HepG2 (cell line): ENCODE measurements at regions not wholly inside any gene's neighbourhood (a gene's known extent, or its start where the extent isn't known, plus 50 kb on each side); places are given as distances from the start of the nearest gene placed in this dataset.

Experiments
- ATAC-seq: fragments of 200-7000 bp; cut with Tn5 transposase; 3 replicates; pipeline ENCODE4 v1.9.1; 2020; ENCODE audit warnings: mild to moderate bottlenecking, moderate library complexity
- BruUV-seq: library from RNA; stranded (reverse); fragments of 400-500 nt; replicated peaks from 2 replicates; lab custom pipeline; 2021; lab: Mats Ljungman, UMichigan
- CTCF ChIA-PET: fragments of 300-600 bp; formaldehyde crosslinking; extraction: SDS; loops from one replicate; lab custom pipeline; 2021; ENCODE audit warnings: low total read pairs, inconsistent platforms, low intra/inter-chr PET ratio; lab: Yijun Ruan, JAX
- POLR2A ChIA-PET: fragments of 350-600 bp; sonication (Branson Sonifier 250); formaldehyde crosslinking; loops from one replicate; lab custom pipeline; 2020; ENCODE audit warnings: antibody characterized with exemption, inconsistent platforms; lab: Yijun Ruan, JAX
- DNase-seq: peaks from one replicate; pipeline ENCODE4 v3.0.0-alpha.2; 2015; ENCODE audit warnings: low spot score
- FAIRE-seq: peaks from 3 replicates; lab custom pipeline; 2011; peaks lifted over from hg19 to GRCh38; lab: Jason Lieb, UNC
- H2AFZ ChIP-seq: one replicate; pipeline ENCODE4 v1.6.1; 2011; ENCODE audit warnings: low read length, inconsistent platforms
- H3K27ac ChIP-seq: fragments of 300-600 bp; 3 replicates; pipeline ENCODE4 v1.8.0; 2011; ENCODE audit warnings: mixed run types, mild to moderate bottlenecking, mixed read lengths, low read length, inconsistent platforms; ENCODE audit not compliant: insufficient read depth; ENCODE audit errors: extremely low read length
- H3K27me3 ChIP-seq, 2 experiments: fragments of 200-600 bp in 1 of 2; 2 replicates in 1 of 2; 3 replicates in 1 of 2; pipeline versions ENCODE4 v1.6.0 to v1.8.0; 2011; ENCODE audit warnings: low read length in 2 of 2, mild to moderate bottlenecking in 2 of 2, moderate library complexity in 2 of 2, inconsistent platforms in 1 of 2; ENCODE audit not compliant: insufficient read depth in 2 of 2, control insufficient read depth in 1 of 2
- H3K36me3 ChIP-seq, 2 experiments: fragments of 200-600 bp in 1 of 2; replicated peaks in 1 of 2; 2 replicates in 1 of 2; 3 replicates in 1 of 2; pipeline versions ENCODE4 v1.5.1 to v1.8.0; 2011; ENCODE audit warnings: low read length in 2 of 2, inconsistent platforms in 1 of 2; ENCODE audit not compliant: insufficient read depth in 2 of 2, control insufficient read depth in 1 of 2
- H3K4me1 ChIP-seq: 2 replicates; pipeline ENCODE4 v1.5.1; 2012; ENCODE audit warnings: low read length, inconsistent platforms; ENCODE audit not compliant: insufficient read depth
- H3K4me2 ChIP-seq: 2 replicates; pipeline ENCODE4 v1.6.0; 2011; ENCODE audit warnings: low read depth, low read length, inconsistent platforms
- H3K4me3 ChIP-seq, 3 experiments: fragments of 200-600 bp in 1 of 3; sonication (generic), shearing (Covaris generic) in 1 of 3; replicated peaks in 1 of 3; 2 replicates each; pipeline ENCODE4 v1.5.1; 2011 to 2016; ENCODE audit warnings: low read length in 3 of 3, inconsistent platforms in 2 of 3, low read depth in 2 of 3, mild to moderate bottlenecking in 2 of 3, control low read depth in 1 of 3, mixed read lengths in 1 of 3; ENCODE audit not compliant: insufficient read depth in 1 of 3
- H3K79me2 ChIP-seq: one replicate; pipeline ENCODE4 v1.6.1; 2011; ENCODE audit warnings: low read length, inconsistent platforms; ENCODE audit not compliant: insufficient read depth
- H3K9ac ChIP-seq: 2 replicates; pipeline ENCODE4 v1.6.0; 2011; ENCODE audit warnings: mild to moderate bottlenecking, low read depth, low read length, inconsistent platforms; ENCODE audit not compliant: insufficient read depth
- H3K9me3 ChIP-seq: 2 replicates; pipeline ENCODE4 v1.5.1; 2012; ENCODE audit warnings: mild to moderate bottlenecking, low read length
- H4K20me1 ChIP-seq: 2 replicates; pipeline ENCODE4 v1.6.0; 2011; ENCODE audit warnings: inconsistent platforms, mild to moderate bottlenecking, low read length, moderate library complexity; ENCODE audit not compliant: insufficient read depth
- CEBPG ChIP-seq: IDR thresholded peaks from 2 replicates; pipeline ENCODE4 v1.6.1; 2016
- MAFF ChIP-seq: IDR thresholded peaks from 2 replicates; pipeline ENCODE4 v1.6.1; 2011; ENCODE audit warnings: low read depth, low read length, improper control_type of control experiment
- MAFK ChIP-seq, 2 experiments: IDR thresholded peaks in 1 of 2; conservative IDR thresholded peaks in 1 of 2; 2 replicates each; pipeline ENCODE4 v1.6.1; 2011; ENCODE audit warnings: improper control_type of control experiment in 2 of 2, low read length in 2 of 2
- RFX5 ChIP-seq: IDR thresholded peaks from 2 replicates; pipeline ENCODE4 v1.6.1; 2011; ENCODE audit warnings: low read depth, low read length, improper control_type of control experiment
- ZGPAT ChIP-seq: IDR thresholded peaks from 2 replicates; pipeline ENCODE4 v1.6.1; 2016; ENCODE audit warnings: mild to moderate bottlenecking
- ZNF75D ChIP-seq: sonication (generic); formaldehyde crosslinking; IDR thresholded peaks from 2 replicates; pipeline ENCODE4 v1.8.1; 2023; ENCODE audit warnings: missing genetic modification reagents, mild to moderate bottlenecking, borderline replicate concordance
- ZNF768 ChIP-seq: sonication (generic); formaldehyde crosslinking; IDR thresholded peaks from 2 replicates; pipeline ENCODE4 v1.4.0; 2020; ENCODE audit warnings: missing genetic modification reagents
- ZSCAN25 ChIP-seq: sonication (generic); formaldehyde crosslinking; IDR thresholded peaks from 2 replicates; pipeline ENCODE4 v1.8.0; 2022; ENCODE audit warnings: mild to moderate bottlenecking, missing genetic modification reagents
- WGBS: methylation state at CpG from one replicate; pipeline ENCODE4 v1.1.6; 2017; ENCODE audit warnings: low lambda C conversion rate; 5-methylcytosine and 5-hydroxymethylcytosine counted together
- in situ Hi-C: cut with HindIII; loops from 2 replicates; pipeline ENCODE4 v1.10.0; 2017; ENCODE audit warnings: low pct_unique_long_range_greater_than_20kb; ENCODE audit not compliant: extremely low pct_ligation_motif_present
- intact Hi-C: fragments of 100-400 bp; cut with micrococcal nuclease; formaldehyde crosslinking; loops from one replicate; pipeline ENCODE4 v1.10.0; 2022; ENCODE audit not compliant: unreplicated experiment
- TF ChIP-seq, protein P1 (sequence below): sonication (generic); formaldehyde crosslinking; IDR thresholded peaks from 2 replicates; pipeline ENCODE4 v1.5.0; 2020; ENCODE audit warnings: mild to moderate bottlenecking, missing genetic modification reagents, borderline replicate concordance

- no peaks in the 10 kb centered on the region for H4K20me1 ChIP-seq
- H3K36me3 ChIP-seq: no peaks in the 10 kb centered on the region
- no peak overlapping the region for H3K4me2 ChIP-seq
- no peaks in the 10 kb centered on the region for H3K79me2 ChIP-seq
- CTCF ChIA-PET: no interaction called here
- no peak overlapping the region for H2AFZ ChIP-seq
- intact Hi-C loops (no loop called here), in situ Hi-C loops (no loop called here)
- H3K27ac ChIP-seq: no peak overlapping the region
- no peaks in the 10 kb centered on the region for H3K9me3 ChIP-seq
- H3K4me1 ChIP-seq: peaks cover 10% of the 10 kb centered on the region
- no peak for ATAC-seq
- TF ChIP-seq ZNF75D (CRISPR knock-in tag): no peak
- TF ChIP-seq, protein P1, sequence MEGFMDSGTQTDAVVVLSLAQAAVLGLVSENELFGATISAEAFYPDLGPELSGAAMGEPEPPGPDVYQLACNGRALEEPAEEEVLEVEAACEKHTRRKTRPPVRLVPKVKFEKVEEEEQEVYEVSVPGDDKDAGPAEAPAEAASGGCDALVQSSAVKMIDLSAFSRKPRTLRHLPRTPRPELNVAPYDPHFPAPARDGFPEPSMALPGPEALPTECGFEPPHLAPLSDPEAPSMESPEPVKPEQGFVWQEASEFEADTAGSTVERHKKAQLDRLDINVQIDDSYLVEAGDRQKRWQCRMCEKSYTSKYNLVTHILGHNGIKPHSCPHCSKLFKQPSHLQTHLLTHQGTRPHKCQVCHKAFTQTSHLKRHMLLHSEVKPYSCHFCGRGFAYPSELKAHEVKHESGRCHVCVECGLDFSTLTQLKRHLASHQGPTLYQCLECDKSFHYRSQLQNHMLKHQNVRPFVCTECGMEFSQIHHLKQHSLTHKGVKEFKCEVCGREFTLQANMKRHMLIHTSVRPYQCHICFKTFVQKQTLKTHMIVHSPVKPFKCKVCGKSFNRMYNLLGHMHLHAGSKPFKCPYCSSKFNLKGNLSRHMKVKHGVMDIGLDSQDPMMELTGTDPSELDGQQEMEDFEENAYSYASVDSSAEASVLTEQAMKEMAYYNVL (CRISPR knock-in tag): no peak
- no peak for TF ChIP-seq CEBPG (CRISPR knock-in tag)
- TF ChIP-seq ZSCAN25 (CRISPR knock-in tag): no peak
- no peak for TF ChIP-seq RFX5
- FAIRE-seq: no peak
- 0 out of 5 replicates have a peak, but pooled peaks cover 0 to 3% of the 10 kb centered on the region in 2 experiments for H3K27me3 ChIP-seq
- no TSS peak for BruUV-seq
- H3K4me3 ChIP-seq: no peak overlapping the region
- no peak for DNase-seq
- 0% methylated on average over 2 of the region's 2 CpGs for whole genome bisulfite sequencing
- POLR2A ChIA-PET: no interaction called here
- no peak overlapping the region for H3K9ac ChIP-seq
These were observed 62.5 kb upstream of the PALS2 start for GRCh38 chr7:24510759-24511158.

DNA sequence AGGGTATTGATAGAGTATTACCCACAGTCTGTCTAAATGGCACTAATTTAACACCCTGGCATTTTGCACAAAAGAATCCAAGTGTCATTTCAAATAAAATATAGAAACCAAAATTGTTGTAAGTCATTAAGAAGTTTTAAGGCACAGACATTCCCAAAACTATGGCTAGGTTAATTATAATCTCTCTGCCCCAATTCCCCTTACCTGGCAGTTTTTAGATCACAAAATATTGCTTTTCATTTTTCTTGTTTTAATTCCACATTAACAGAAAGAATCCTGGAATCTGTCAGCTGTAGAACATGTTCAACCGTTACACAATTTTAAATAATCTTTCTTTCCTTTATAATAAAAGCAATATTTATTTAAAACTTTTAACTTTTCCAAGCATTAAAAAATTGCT, 56.1 kb upstream of the PALS2 start:
- H3K4me3 ChIP-seq: no peak overlapping the region
- in situ Hi-C loops (no loop called here), intact Hi-C loops (no loop called here)
- 4% methylated on average over 1 of the region's 1 CpG for WGBS
- H2AFZ ChIP-seq: no peak overlapping the region
- H4K20me1 ChIP-seq: no peaks in the 10 kb centered on the region
- ChIA-PET CTCF (no interaction called here), POLR2A (no interaction called here)
- no peak for DNase-seq
- H3K4me2 ChIP-seq: no peak overlapping the region
- no peaks in the 10 kb centered on the region for H3K79me2 ChIP-seq
- no peak overlapping the region for H3K27ac ChIP-seq
- no peaks in the 10 kb centered on the region for H3K36me3 ChIP-seq
- H3K4me1 ChIP-seq: no peaks in the 10 kb centered on the region
- no peaks in the 10 kb centered on the region for H3K9me3 ChIP-seq
- no peaks in the 10 kb centered on the region for H3K27me3 ChIP-seq
- BruUV-seq: no TSS peak
- TF ChIP-seq ZGPAT: no peak
- no peak for TF ChIP-seq ZNF768 (CRISPR knock-in tag)
- peak; percentile 40 to 68 for TF ChIP-seq MAFK (conservative IDR thresholded peaks at IDR 0.05 in 1 of 2, IDR thresholded peaks at IDR 0.05 in 1 of 2; ENCODE audit: low read length in 2 of 2)
- peak; percentile 52 for TF ChIP-seq MAFF
- ATAC-seq: no peak
- no peak for FAIRE-seq
- H3K9ac ChIP-seq: no peak overlapping the region
